Limb (tissue), 2 donors: ENCODE measurements at regions not wholly inside any gene's neighbourhood (a gene's known extent, or its start where the extent isn't known, plus 50 kb on each side); places are given as distances from the start of the nearest gene placed in this dataset.

ENCODE experiments used
- DNase-seq, 2 donors: peaks; one replicate each; pipeline ENCODE4 v3.0.0-alpha.2; 2016; ENCODE audit errors: extremely low spot score in 2 of 2

- peak in 1 of 2 donors; percentile 67 for DNase-seq
Observed at GRCh38 chr21:17981060-17981740, 162.0 kb upstream of the C21orf91 start.

DNA sequence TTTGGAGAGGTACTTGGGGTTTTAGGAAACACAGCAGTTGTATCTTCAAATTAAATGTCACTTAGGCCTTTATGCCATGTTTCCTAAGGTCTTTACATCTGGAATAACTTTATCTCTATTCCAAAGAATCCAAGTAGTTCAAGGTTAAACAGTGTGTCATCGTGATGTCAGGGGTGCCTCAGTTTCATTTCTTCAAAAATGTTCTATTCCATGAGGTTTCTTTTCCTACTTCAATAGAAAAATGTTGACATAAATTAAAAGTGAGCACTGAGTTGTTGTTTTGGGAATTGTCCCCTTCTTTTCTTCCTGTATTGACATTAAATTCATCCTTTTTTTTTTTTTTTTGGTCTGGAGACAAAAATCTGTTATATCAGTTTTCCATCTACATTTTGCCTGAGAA lies 160.6 kb upstream of the C21orf91 start:
- peak in 1 of 2 donors; percentile 60 for DNase-seq

DNA sequence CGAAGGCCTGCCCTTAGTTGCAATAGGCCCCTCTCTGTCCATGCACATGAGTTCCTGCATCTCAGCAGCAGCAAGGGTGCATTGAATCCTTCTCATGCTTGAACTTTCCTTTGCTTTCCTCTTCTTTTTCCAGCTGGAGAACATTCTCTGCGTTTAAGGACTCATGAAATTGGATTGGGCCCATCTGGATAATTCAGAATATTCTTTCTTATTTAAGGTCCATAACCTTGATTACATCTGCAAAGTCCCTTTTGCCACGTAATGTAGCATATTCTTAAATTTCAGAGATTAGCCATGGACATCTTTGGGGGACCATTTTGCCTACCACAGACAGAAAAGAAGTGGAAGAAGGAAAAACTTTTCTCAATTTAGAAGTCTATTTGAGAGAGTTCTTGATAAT lies 159.7 kb upstream of the C21orf91 start:
- no peak for DNase-seq

DNA sequence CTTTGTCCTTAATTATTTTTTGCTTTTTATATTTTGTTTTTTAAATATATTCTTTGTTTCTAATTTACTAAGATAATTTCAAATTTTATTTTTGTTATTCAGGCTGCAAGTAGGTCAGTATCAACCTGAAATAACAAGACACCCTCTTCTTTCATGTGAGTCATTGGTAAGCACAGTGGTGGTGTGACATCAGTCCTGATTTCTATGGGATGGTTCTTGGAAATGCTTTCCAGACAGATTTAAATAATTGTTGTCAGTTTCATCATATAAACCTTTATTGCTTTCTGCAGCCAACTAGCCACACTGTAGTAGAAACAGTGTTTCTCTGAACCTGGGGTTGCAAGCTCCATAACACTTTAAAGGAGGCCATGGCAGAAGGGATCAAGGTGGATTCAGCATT lies 157.5 kb upstream of the C21orf91 start:
- no peak for DNase-seq

GRCh38 chr21:17976139-17976538 lies 157.0 kb upstream of the C21orf91 start:
- no peak for DNase-seq

DNA sequence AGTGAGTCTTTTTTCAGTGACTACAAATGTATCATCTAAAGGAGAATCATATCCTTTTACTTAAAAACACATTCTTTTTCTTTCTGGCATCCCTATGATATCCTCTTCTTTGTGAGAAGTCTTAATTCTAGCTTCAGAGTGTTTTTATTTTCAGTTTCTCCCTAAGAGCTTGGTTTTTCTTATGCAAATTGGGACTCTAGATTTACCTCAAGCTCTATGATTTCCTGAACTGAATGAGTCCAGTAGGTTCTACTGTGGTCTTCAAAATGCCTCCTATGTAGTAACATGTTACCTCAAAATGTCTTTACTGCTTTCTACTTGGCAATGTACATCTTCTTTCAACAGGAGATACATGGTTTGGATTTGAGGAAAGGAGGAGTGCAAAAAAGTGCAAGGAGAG lies 148.2 kb upstream of the C21orf91 start:
- no peak for DNase-seq

DNA sequence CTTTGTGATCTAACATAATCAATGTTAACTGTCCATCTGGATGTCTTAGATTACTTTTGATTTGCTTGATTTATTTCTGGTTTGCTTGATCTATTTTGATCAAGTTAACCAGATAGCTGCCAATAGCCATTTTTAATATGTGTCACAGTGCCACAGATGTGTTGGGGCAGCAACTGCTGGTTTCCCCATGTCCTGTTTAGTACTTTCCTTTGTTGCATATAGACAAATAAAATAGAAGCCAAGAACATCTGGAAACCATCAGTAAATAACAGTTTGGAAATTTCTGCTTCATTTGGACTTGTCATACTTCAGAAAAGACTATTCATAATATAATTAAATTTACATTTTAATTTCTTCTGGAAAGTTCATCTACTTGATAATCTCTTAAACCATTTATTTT lies 145.6 kb upstream of the C21orf91 start:
- DNase-seq: peak in 1 of 2 donors; percentile 44

GRCh38 chr21:17964199-17964598 lies 145.0 kb upstream of the C21orf91 start:
- DNase-seq: no peak

DNA sequence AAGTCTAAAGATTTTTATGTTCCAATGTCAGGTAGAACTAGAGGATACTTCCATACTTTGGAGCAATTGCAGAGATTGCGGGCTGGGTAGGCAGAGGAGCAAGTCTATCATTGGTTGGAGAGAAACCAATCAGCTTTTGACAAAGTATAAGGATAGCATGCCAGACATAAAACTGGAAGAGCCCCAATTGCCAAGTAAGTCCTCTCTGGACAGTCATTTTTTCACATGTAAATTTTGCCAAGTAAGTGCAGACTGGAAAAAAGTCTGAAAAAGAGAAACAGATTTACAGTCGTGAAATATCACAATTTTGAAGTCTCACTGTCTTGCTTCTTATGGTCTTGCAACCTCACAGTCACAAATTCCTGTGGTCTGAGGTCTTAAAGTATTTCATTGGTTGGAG lies 131.4 kb upstream of the C21orf91 start:
- no peak for DNase-seq

- peak in 1 of 2 donors; percentile 67 for DNase-seq
Observed at GRCh38 chr21:17949421-17949820, 130.3 kb upstream of the C21orf91 start.

DNA sequence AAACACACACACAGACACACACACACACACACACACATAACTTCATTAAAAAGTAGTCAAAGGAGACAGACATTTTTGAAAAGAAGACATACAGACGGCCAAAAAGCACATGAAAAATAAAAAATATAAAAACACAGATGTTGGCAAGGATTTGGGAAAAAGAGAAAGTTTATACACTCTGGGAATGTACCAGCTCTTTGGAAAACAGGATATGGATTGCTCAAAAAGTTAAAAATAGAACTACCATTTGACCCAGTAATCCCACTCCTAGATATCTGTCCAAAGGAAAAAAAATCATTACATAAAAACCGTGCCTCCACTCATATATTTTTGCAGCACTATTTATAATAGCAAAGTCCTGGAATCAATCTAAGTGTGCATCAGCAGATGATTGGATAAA lies 128.4 kb upstream of the C21orf91 start:
- no peak for DNase-seq

DNA sequence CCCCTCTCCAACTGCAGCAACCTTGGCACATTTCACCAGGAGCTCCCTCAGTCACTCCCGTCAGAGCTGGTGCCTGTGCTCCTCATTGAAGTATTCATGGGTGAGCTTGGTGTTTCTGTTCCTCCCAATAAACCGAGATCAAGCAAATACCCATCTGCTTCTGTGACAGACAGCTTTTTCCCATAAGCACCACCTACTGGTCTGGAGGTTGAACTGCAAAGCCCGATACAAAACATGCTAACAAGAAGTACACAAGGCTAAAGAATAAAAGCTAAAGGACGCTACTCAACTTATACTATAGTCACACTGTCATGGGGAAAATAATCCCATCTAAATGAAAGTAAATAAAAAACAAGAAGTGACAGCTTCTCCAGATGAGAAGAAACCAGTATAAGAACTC lies 111.9 kb upstream of the C21orf91 start:
- no peak for DNase-seq

- no peak for DNase-seq
Observed at GRCh38 chr21:17930093-17930492, 110.9 kb upstream of the C21orf91 start.

- DNase-seq: peak; percentile 32 to 33
Observed at GRCh38 chr21:17929510-17929909, 110.4 kb upstream of the C21orf91 start.

DNA sequence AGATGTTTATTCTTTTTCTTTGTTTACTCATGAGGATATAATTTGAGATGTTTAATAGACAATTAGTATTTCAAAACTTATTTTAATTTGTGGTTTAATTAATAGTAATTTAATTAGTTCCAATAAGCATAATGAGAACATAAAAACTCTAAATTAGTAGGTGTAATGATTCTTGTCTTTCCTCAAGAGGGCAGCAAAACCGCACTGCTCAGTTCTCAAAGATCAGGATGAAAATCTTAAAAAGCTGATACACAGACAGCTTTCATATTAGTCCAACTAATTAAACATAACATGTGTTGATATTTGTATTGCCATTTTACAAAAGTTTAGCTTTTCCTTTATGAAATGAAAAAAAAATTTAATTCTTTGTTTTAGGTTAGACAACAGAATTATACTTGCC lies 106.7 kb upstream of the C21orf91 start:
- peak in 1 of 2 donors; percentile 73 for DNase-seq

DNA sequence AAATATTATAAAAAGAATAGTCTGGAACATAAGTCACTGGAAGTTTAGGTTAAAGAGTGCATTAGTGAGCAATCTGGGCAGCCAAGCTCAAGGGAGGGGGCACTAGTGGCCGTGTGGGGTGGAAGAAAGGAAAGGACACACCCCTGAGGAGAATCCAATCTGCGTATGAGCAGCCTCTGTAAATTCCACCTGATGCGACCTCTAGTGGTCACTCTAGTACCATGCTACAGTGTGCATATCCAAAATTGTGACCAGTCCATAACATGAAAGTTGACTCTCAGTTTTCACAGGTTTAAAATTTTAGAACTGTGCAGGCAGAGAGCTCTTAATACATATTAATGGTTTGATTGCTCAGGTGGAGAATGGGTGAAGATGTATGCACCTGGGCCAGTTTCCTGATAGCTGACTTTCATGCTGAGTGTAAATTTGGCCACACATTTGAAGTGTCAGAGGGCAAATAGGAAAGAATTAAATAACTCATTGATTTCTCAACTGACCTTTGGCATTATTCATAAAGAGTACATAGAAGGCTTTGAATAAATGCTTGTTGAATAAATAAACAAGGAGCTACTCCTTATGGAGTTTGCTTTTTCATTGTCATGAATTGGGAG lies 105.9 kb upstream of the C21orf91 start:
- DNase-seq: peak in 1 of 2 donors; percentile 78

DNA sequence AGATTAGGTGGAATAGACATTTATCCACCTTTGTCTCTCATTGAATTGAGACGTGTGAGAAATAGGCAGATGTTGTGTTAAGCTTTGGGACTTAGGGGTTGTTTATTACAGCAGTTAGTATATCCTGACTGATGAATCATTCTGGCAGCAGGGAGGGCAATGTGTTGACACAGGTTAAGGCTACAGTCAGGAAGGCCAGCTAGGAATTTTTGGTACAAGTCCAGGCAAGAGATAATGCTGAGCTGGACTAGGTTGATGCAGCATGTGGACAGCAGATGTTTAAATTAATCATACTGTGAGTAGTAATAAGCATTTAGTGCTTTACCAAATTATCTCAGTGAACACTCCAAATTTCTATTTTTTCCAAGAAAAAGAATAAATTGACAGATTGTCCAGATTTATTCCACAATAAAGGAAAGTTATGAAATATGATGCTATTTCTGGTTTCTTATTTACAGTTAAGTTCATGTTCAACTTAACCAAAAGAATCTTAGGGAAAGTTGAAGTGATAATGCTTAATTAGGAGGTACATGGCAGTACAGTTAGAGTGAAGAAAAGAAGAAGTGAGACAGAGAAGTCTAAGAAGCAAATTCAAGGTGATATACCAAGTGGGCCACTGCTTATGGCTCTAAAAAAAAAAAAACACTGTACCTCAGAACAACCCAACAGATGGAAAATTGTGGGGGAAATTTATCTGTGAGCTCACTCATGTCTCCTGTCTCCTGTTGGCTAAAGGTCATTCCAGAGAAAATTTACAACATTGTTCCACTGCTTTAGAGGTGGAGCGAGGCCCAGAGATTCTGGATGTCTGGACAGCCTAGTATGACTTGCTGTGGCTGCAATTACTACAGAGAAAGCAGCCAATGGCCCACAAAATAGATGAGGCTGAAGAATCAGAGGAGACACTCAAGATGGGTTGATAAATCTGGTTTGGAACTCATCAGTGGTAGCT lies 102.7 kb upstream of the C21orf91 start:
- DNase-seq: peak in 1 of 2 donors; percentile 39

GRCh38 chr21:17915976-17916375 lies 96.8 kb upstream of the C21orf91 start:
- no peak for DNase-seq

GRCh38 chr21:17911628-17912027 lies 92.5 kb upstream of the C21orf91 start:
- DNase-seq: no peak

- DNase-seq: no peak
Observed at GRCh38 chr21:17903929-17904639, 84.9 kb upstream of the C21orf91 start.

DNA sequence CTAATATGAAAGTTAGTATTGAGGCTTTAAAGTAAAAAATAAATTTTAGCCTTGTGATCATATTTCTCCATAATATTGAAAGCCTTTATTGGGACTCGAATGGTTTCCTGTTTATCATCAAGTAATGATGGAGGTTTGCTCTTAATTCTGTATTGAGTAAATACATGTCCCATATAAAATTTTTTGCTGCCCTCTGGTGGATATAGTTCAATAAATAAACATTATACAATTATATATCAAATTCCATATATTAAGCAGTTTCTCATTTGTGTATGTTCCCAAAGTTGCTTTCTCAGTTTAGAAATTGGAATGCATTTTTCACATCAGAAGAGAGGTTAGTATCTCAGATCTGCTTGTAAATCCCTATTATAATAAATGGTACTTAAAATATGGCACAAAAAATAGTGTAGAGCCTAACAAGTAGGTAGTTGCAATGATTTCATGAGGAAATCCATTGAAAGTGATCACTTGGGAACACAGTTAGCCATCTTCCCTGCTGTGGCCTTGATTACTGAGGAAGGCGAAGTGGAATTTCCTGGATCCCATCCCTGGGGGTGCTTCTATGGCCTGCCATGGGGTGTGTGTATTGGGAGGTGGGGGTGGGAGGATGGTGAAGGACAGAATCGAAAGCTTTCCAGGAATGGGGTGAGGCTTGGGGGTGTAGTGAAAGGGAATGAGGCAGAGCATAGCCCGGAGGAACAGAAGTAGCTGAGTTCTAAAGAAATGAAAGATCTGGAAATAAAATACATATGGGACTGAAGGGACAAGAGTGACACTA lies 84.1 kb upstream of the C21orf91 start:
- peak in 1 of 2 donors; percentile 74 for DNase-seq
